ENCODE measurements at regions not wholly inside any gene's neighbourhood (a gene's known extent, or its start where the extent isn't known, plus 50 kb on each side); places are given as distances from the start of the nearest gene placed in this dataset.

DNA sequence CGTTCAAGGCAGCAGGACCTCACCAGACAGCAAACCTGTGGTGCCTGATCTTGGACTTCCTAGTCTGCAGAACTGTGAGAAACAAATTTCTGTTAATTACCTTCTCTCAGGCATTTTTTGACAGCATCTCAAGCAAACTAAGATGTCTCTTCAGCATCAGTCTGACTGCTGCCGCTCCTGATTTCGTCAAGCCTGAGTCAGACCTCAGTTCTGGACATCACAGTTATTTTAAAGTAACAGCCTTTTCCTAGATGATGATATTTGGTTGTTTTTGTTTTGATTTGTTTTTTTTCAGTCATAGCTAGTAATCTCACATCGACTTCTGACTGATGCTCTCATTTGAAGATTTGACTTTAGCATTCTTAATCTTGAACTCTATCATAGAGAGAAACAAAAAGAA, 71.9 kb downstream of the BLID start:
- no peak for TF ChIP-seq CTCF (IDR thresholded peaks at IDR 0.05; ENCODE audit: low read depth, low read length)
- H3K4me3 ChIP-seq (ENCODE audit: low read depth, low read length) = no peak overlapping the region

- no peak for TF ChIP-seq CTCF (IDR thresholded peaks at IDR 0.05; ENCODE audit: low read depth, low read length)
- no peak overlapping the region for H3K4me3 ChIP-seq (ENCODE audit: low read depth, low read length)
Measured at GRCh38 chr11:122042981-122043380, 73.0 kb downstream of the BLID start.

DNA sequence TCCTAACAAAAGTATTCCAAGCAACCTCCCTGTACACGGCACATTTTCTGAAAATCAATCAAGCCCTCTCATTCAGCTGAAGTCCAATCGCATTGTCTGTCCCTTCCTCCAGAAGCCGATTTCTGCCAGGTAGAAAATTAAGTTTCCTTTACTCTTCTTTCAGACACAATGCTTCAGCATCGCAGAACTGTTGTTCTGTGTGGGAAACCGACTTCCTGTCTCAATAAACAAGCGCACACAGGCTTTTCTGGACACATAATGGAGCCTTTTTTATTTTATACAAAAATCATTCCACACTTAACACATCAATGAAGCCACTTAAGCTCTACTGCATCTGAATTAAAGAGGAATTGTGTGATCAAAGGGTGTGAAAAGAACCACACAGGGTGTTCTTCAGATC, 75.6 kb downstream of the BLID start:
- H3K4me3 ChIP-seq (ENCODE audit: low read depth, low read length) = no peak overlapping the region

GRCh38 chr11:122038543-122038942, 77.5 kb downstream of the BLID start:
- no peak for TF ChIP-seq CTCF (IDR thresholded peaks at IDR 0.05; ENCODE audit: low read depth, low read length)
- no peak overlapping the region for H3K4me3 ChIP-seq (ENCODE audit: low read depth, low read length)

More for the DNA sequence above, 75.6 kb downstream of the BLID start:
- TF ChIP-seq CTCF (IDR thresholded peaks at IDR 0.05; ENCODE audit: low read depth, low read length) = no peak

GRCh38 chr11:122037911-122038310, 78.1 kb downstream of the BLID start:
- no peak for TF ChIP-seq CTCF (IDR thresholded peaks at IDR 0.05; ENCODE audit: low read depth, low read length)
- H3K4me3 ChIP-seq (ENCODE audit: low read depth, low read length) = no peak overlapping the region

DNA sequence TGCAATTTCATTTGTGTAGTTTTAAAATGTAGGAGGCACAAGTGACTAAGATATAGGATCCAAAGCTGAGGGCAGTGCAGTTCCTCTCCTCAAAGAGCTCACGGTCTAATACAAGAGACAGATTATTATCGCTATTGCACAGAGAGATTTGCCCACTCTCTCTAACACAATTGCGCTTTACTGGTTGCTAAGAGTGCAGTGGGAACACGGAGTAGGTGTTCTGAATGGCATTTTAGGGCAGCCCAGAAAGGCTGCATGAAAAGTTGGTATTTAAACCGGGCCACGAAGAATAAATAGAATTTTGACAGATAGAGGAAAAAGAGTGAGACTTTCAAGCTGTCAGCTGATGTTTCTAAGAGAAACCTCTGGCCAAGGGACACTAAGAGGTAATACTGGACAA, 79.5 kb downstream of the BLID start:
- no peak for TF ChIP-seq CTCF (IDR thresholded peaks at IDR 0.05; ENCODE audit: low read depth, low read length)
- no peak overlapping the region for H3K4me3 ChIP-seq (ENCODE audit: low read depth, low read length)

DNA sequence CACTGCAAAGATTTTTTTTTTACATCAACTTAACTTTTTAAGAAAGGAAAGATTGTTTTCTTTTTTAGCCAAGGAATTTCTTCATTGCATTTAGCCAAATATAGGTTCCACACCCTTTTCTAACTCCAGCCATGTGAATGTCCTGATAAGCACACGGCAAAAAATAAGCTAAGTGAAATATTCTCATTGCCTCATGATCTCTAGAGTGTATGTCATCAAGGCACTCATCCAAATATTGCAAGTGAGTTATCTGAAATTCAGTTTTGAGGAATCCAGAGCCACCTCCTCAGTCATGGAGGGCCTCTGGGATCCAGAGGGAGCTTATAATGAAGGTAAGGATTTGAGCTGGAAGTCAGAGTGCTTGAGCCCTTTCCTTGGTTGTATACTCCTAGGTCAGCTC, 80.0 kb downstream of the BLID start:
- TF ChIP-seq CTCF (IDR thresholded peaks at IDR 0.05; ENCODE audit: low read depth, low read length) = no peak
- no peak overlapping the region for H3K4me3 ChIP-seq (ENCODE audit: low read depth, low read length)
